ENCODE measurements at regions not wholly inside any gene's neighbourhood (a gene's known extent, or its start where the extent isn't known, plus 50 kb on each side); places are given as distances from the start of the nearest gene placed in this dataset.

GRCh38 chr3:64445944-64446300, 220.7 kb upstream of the PRICKLE2 start:
- DNase-seq (ENCODE audit: low read depth), result no peak
- H3K4me3 ChIP-seq (ENCODE audit: low read length), result no peak overlapping the region
- no peak for TF ChIP-seq CTCF (conservative IDR thresholded peaks at IDR 0.05; ENCODE audit: low read length)

GRCh38 chr3:64445109-64445943, 220.1 kb upstream of the PRICKLE2 start:
- peak; percentile 15 for DNase-seq (ENCODE audit: low read depth)
- H3K4me3 ChIP-seq (ENCODE audit: low read length), result peak overlapping the region; percentile 56
- no peak for TF ChIP-seq CTCF (conservative IDR thresholded peaks at IDR 0.05; ENCODE audit: low read length)

GRCh38 chr3:64444490-64445108, 219.3 kb upstream of the PRICKLE2 start:
- DNase-seq (ENCODE audit: low read depth), result no peak
- peak overlapping the region; percentile 56 for H3K4me3 ChIP-seq (ENCODE audit: low read length)
- TF ChIP-seq CTCF (conservative IDR thresholded peaks at IDR 0.05; ENCODE audit: low read length), result 0 out of 2 replicates have a peak, but pooled peaks have one; percentile 19

GRCh38 chr3:64443546-64444381, 218.5 kb upstream of the PRICKLE2 start:
- peak; percentile 88 for DNase-seq (ENCODE audit: low read depth)
- peak overlapping the region; percentile 49 for H3K4me3 ChIP-seq (ENCODE audit: low read length)
- no peak for TF ChIP-seq CTCF (conservative IDR thresholded peaks at IDR 0.05; ENCODE audit: low read length)

- H3K4me3 ChIP-seq (ENCODE audit: low read length), result no peak overlapping the region
- no peak for DNase-seq (ENCODE audit: low read depth)
- TF ChIP-seq CTCF (conservative IDR thresholded peaks at IDR 0.05; ENCODE audit: low read length), result no peak
These were observed 216.6 kb upstream of the PRICKLE2 start for GRCh38 chr3:64441861-64442260.

GRCh38 chr3:64440498-64440897, 215.2 kb upstream of the PRICKLE2 start:
- DNase-seq (ENCODE audit: low read depth), result peak; percentile 81
- no peak for TF ChIP-seq CTCF (conservative IDR thresholded peaks at IDR 0.05; ENCODE audit: low read length)
- H3K4me3 ChIP-seq (ENCODE audit: low read length), result no peak overlapping the region
